ENCODE measurements at regions not wholly inside any gene's neighbourhood (a gene's known extent, or its start where the extent isn't known, plus 50 kb on each side); places are given as distances from the start of the nearest gene placed in this dataset.
"Not testable (repeated sequence)": the region's sequence is repeated elsewhere in the genome, so short reads cannot be mapped to it uniquely, and the experiment has no call there.

DNA sequence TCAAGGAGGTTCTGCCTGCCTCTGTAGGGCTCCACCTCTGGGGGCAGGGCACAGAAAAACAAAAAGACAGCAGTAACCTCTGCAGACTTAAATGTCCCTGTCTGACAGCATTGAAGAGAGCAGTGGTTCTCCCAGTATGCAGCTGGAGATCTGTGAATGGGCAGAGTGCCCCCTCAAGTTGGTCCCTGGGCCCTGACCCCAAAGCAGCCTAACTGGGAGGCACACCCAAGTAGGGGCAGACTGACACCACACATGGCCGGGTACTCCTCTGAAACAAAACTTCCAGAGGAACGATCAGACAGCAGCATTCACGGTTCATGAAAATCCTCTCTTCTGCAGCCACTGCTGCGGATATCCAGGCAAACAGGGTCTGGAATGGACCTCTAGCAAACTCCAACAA is 409.2 kb downstream of the ALG10 start:
- TF ChIP-seq, protein P1, sequence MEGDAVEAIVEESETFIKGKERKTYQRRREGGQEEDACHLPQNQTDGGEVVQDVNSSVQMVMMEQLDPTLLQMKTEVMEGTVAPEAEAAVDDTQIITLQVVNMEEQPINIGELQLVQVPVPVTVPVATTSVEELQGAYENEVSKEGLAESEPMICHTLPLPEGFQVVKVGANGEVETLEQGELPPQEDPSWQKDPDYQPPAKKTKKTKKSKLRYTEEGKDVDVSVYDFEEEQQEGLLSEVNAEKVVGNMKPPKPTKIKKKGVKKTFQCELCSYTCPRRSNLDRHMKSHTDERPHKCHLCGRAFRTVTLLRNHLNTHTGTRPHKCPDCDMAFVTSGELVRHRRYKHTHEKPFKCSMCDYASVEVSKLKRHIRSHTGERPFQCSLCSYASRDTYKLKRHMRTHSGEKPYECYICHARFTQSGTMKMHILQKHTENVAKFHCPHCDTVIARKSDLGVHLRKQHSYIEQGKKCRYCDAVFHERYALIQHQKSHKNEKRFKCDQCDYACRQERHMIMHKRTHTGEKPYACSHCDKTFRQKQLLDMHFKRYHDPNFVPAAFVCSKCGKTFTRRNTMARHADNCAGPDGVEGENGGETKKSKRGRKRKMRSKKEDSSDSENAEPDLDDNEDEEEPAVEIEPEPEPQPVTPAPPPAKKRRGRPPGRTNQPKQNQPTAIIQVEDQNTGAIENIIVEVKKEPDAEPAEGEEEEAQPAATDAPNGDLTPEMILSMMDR (IDR thresholded peaks at IDR 0.05) = not testable (repeated sequence)
- TF ChIP-seq POLR2A (IDR thresholded peaks at IDR 0.05) = not testable (repeated sequence)

All from body of pancreas (tissue), 4 donors.